Upper lobe of left lung (tissue), 4 donors: ENCODE measurements at regions not wholly inside any gene's neighbourhood (a gene's known extent, or its start where the extent isn't known, plus 50 kb on each side); places are given as distances from the start of the nearest gene placed in this dataset.

ENCODE experiments used
- EP300 ChIP-seq, 4 donors: sonication (generic); formaldehyde crosslinking; IDR thresholded peaks; one replicate each; pipeline ENCODE4 v1.5.1; 2017; ENCODE audit warnings: antibody characterized with exemption in 4 of 4, control low read depth in 2 of 4
- POLR2AphosphoS5 ChIP-seq, 2 donors: sonication (generic); formaldehyde crosslinking; IDR thresholded peaks; one replicate each; pipeline ENCODE4 v1.5.1; 2017; ENCODE audit warnings: antibody characterized with exemption in 2 of 2
- TF ChIP-seq, protein P1 (sequence below), 6 experiments: fragments of 450-650 bp in 4 of 6; fragments of 200-600 bp in 2 of 6; sonication (generic) in 2 of 6; IDR thresholded peaks; one replicate each; pipeline ENCODE4 v1.5.1; 2016 to 2019; ENCODE audit warnings: antibody characterized with exemption in 6 of 6

DNA sequence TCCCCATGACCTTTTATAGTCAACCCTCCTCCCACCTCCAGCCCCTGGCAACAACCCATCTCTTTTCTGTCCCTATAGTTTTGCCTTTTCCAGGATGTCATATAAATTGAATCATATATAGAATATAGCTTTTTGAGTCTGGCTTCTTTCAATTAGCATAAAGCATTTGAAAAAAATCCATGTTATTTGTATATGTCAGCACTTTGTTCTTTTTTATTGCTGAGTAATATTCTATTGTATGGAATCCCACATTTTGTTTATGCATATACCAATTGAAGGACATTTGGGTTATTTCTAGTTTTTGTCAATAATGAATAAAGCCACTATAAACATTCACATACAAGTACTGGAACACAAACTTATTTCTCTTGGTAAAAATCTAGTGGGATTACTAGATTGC, 58.0 kb upstream of the SSR3 start:
- TF ChIP-seq, protein P1, sequence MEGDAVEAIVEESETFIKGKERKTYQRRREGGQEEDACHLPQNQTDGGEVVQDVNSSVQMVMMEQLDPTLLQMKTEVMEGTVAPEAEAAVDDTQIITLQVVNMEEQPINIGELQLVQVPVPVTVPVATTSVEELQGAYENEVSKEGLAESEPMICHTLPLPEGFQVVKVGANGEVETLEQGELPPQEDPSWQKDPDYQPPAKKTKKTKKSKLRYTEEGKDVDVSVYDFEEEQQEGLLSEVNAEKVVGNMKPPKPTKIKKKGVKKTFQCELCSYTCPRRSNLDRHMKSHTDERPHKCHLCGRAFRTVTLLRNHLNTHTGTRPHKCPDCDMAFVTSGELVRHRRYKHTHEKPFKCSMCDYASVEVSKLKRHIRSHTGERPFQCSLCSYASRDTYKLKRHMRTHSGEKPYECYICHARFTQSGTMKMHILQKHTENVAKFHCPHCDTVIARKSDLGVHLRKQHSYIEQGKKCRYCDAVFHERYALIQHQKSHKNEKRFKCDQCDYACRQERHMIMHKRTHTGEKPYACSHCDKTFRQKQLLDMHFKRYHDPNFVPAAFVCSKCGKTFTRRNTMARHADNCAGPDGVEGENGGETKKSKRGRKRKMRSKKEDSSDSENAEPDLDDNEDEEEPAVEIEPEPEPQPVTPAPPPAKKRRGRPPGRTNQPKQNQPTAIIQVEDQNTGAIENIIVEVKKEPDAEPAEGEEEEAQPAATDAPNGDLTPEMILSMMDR (IDR thresholded peaks at IDR 0.05) = no peak
- TF ChIP-seq POLR2AphosphoS5 (IDR thresholded peaks at IDR 0.05) (no peak), EP300 (IDR thresholded peaks at IDR 0.05) (no peak)
